A549 (cell line): ENCODE measurements at regions not wholly inside any gene's neighbourhood (a gene's known extent, or its start where the extent isn't known, plus 50 kb on each side); places are given as distances from the start of the nearest gene placed in this dataset.

ENCODE experiments used
- CTCF ChIP-seq: fragments of >200 bp; sonication (Bioruptor Twin); formaldehyde crosslinking; IDR thresholded peaks from 3 replicates; pipeline ENCODE4 v1.5.1; 2016
- GATA3 ChIP-seq: IDR thresholded peaks from 2 replicates; pipeline ENCODE4 v1.6.1; 2012; ENCODE audit warnings: borderline replicate concordance
- KDM1A ChIP-seq: fragments of 200-600 bp; sonication (generic); IDR thresholded peaks from 2 replicates; pipeline ENCODE4 v1.6.1; 2016; ENCODE audit warnings: low read depth, mild to moderate bottlenecking
- NR3C1 ChIP-seq: fragments of >200 bp; sonication (Bioruptor Twin); formaldehyde crosslinking; IDR thresholded peaks from 3 replicates; pipeline ENCODE4 v1.6.1; 2017
- SREBF2 ChIP-seq: fragments of 450-650 bp; IDR thresholded peaks from 2 replicates; pipeline ENCODE4 v1.6.1; 2014; ENCODE audit warnings: mild to moderate bottlenecking, moderate library complexity

- TF ChIP-seq NR3C1 (no peak), CTCF (no peak), SREBF2 (no peak), GATA3 (no peak), KDM1A (no peak)
These were observed 90.1 kb upstream of the ANKRD1 start for GRCh38 chr10:91010952-91011351.
